ENCODE measurements at regions not wholly inside any gene's neighbourhood (a gene's known extent, or its start where the extent isn't known, plus 50 kb on each side); places are given as distances from the start of the nearest gene placed in this dataset.
A peak's percentile ranks its signal among the peaks of the same experiment; 100 is the strongest.
"Not testable (repeated sequence)": the region's sequence is repeated elsewhere in the genome, so short reads cannot be mapped to it uniquely, and the experiment has no call there.

GRCh38 chr12:75635606-75636444, 124.4 kb upstream of the KRR1 start:
- peak; percentile 90 for DNase-seq

- peak; percentile 24 for DNase-seq
Measured at GRCh38 chr12:75634244-75635222, 123.1 kb upstream of the KRR1 start.

- no peak for DNase-seq
Measured at GRCh38 chr12:75633789-75634188, 122.4 kb upstream of the KRR1 start.

GRCh38 chr12:75632442-75632841, 121.0 kb upstream of the KRR1 start:
- no peak for DNase-seq

GRCh38 chr12:75631831-75632230, 120.4 kb upstream of the KRR1 start:
- no peak for DNase-seq

- DNase-seq = no peak
Measured at GRCh38 chr12:75630091-75630490, 118.7 kb upstream of the KRR1 start.

- DNase-seq = no peak
Measured at GRCh38 chr12:75628916-75629315, 117.5 kb upstream of the KRR1 start.

GRCh38 chr12:75628511-75628910, 117.1 kb upstream of the KRR1 start:
- no peak for DNase-seq

GRCh38 chr12:75623631-75624154, 112.3 kb upstream of the KRR1 start:
- DNase-seq = peak; percentile 60

- no peak for DNase-seq
Measured at GRCh38 chr12:75622492-75622891, 111.1 kb upstream of the KRR1 start.

- DNase-seq = not testable (repeated sequence)
Measured at GRCh38 chr12:75614396-75614795, 103.0 kb upstream of the KRR1 start.

- DNase-seq = peak; percentile 36
Measured at GRCh38 chr12:75613981-75614380, 102.6 kb upstream of the KRR1 start.

- no peak for DNase-seq
Measured at GRCh38 chr12:75611041-75611440, 99.6 kb upstream of the KRR1 start.

- no peak for DNase-seq
Measured at GRCh38 chr12:75606956-75607355, 95.5 kb upstream of the KRR1 start.

GRCh38 chr12:75606151-75606550, 94.7 kb upstream of the KRR1 start:
- DNase-seq = no peak

- no peak for DNase-seq
Measured at GRCh38 chr12:75603475-75603874, 92.1 kb upstream of the KRR1 start.

- DNase-seq = no peak
Measured at GRCh38 chr12:75602106-75602505, 90.7 kb upstream of the KRR1 start.

GRCh38 chr12:75600146-75600545, 88.7 kb upstream of the KRR1 start:
- no peak for DNase-seq

GRCh38 chr12:75599061-75599460, 87.7 kb upstream of the KRR1 start:
- DNase-seq = no peak

- DNase-seq = no peak
Measured at GRCh38 chr12:75596406-75596805, 85.0 kb upstream of the KRR1 start.

GRCh38 chr12:75592638-75593335, 81.4 kb upstream of the KRR1 start:
- DNase-seq = no peak

- DNase-seq = no peak
Measured at GRCh38 chr12:75592086-75592485, 80.7 kb upstream of the KRR1 start.

- peak; percentile 29 for DNase-seq
Measured at GRCh38 chr12:75591628-75592027, 80.2 kb upstream of the KRR1 start.
